Transverse colon (tissue), 4 donors: ENCODE measurements at regions not wholly inside any gene's neighbourhood (a gene's known extent, or its start where the extent isn't known, plus 50 kb on each side); places are given as distances from the start of the nearest gene placed in this dataset.

Experiments used
- DNase-seq: peaks from one replicate; pipeline ENCODE4 v3.0.0-alpha.2; 2019
- H3K27ac ChIP-seq, 4 donors: fragments of 200-600 bp; sonication (generic); 2 replicates each; pipeline ENCODE4 v1.5.1; 2016 to 2018; ENCODE audit warnings: inconsistent platforms in 4 of 4
- H3K27me3 ChIP-seq: fragments of 200-600 bp; sonication (generic); 2 replicates; pipeline ENCODE4 v1.5.1; 2017; ENCODE audit warnings: inconsistent platforms
- H3K36me3 ChIP-seq, 4 donors: fragments of 200-600 bp; sonication (generic); 2 replicates each; pipeline ENCODE4 v1.5.1; 2017 to 2019; ENCODE audit warnings: inconsistent platforms in 4 of 4
- H3K4me1 ChIP-seq, 4 donors: fragments of 200-600 bp; sonication (generic); 2 replicates each; pipeline ENCODE4 v1.5.1; 2017 to 2020; ENCODE audit warnings: inconsistent platforms in 4 of 4
- H3K4me3 ChIP-seq, 4 donors: fragments of 200-600 bp; sonication (generic); 1 replicate in 1 of 4; 2 replicates in 3 of 4; pipeline versions ENCODE4 v1.5.1 to v1.6.1; 2017 to 2019; ENCODE audit warnings: inconsistent platforms in 4 of 4
- H3K9me3 ChIP-seq, 2 donors: fragments of 200-600 bp; sonication (generic); 2 replicates each; pipeline ENCODE4 v1.5.1; 2017 to 2019; ENCODE audit warnings: inconsistent platforms in 2 of 2
- CTCF ChIP-seq, 5 experiments: fragments of 200-600 bp in 3 of 5; fragments of 450-650 bp in 2 of 5; sonication (generic) in 3 of 5; IDR thresholded peaks; 1 replicate in 2 of 5; 2 replicates in 3 of 5; pipeline ENCODE4 v1.5.1; 2016 to 2017; ENCODE audit warnings: antibody characterized with exemption in 5 of 5, inconsistent platforms in 3 of 5, mild to moderate bottlenecking in 2 of 5, moderate library complexity in 1 of 5
- EP300 ChIP-seq: sonication (generic); formaldehyde crosslinking; IDR thresholded peaks from one replicate; pipeline ENCODE4 v1.6.1; 2017; ENCODE audit warnings: antibody characterized with exemption, low read depth
- POLR2A ChIP-seq: fragments of 450-650 bp; IDR thresholded peaks from one replicate; pipeline ENCODE4 v1.6.1; 2016; ENCODE audit warnings: antibody characterized with exemption, mild to moderate bottlenecking, moderate library complexity
- POLR2AphosphoS5 ChIP-seq, 3 donors: sonication (generic); formaldehyde crosslinking; IDR thresholded peaks; one replicate each; pipeline ENCODE4 v1.6.1; 2016; ENCODE audit warnings: antibody characterized with exemption in 3 of 3
- WGBS, 2 donors: methylation state at CpG; one replicate each; pipeline ENCODE4 v1.1.5; 2018; ENCODE audit warnings: low coverage in 1 of 2; 5-methylcytosine and 5-hydroxymethylcytosine counted together
- in situ Hi-C, 4 donors: fragments of 200-750 bp; cut with MboI; loops; one replicate each; pipeline versions ENCODE4 v1.15.0 to v1.15.1; 2017; ENCODE audit warnings: low sequenced_read_pairs in 3 of 4, low pct_ligation_motif_present in 1 of 4, low pct_unique_long_range_greater_than_20kb in 1 of 4
- intact Hi-C: fragments of 100-400 bp; cut with DNase I; formaldehyde crosslinking; loops from one replicate; pipeline ENCODE4 v1.15.1; 2023; ENCODE audit warnings: low total_unique reads

GRCh38 chr13:76091076-76091475 lies 454.9 kb downstream of the LMO7 start:
- in situ Hi-C loops (no loop called here), intact Hi-C loops (no loop called here)
- no peaks in the 10 kb centered on the region for H3K36me3 ChIP-seq
- no peak for TF ChIP-seq POLR2AphosphoS5 (IDR thresholded peaks at IDR 0.05)
- TF ChIP-seq POLR2A: no peak
- TF ChIP-seq EP300: no peak
- no peak for TF ChIP-seq CTCF (IDR thresholded peaks at IDR 0.05)
- H3K4me1 ChIP-seq: no peaks in the 10 kb centered on the region
- H3K27me3 ChIP-seq: no peaks in the 10 kb centered on the region
- H3K4me3 ChIP-seq: no peak overlapping the region
- 55 to 57% methylated on average over 2 to 4 of the region's 4 CpGs for WGBS, 2 donors
- H3K27ac ChIP-seq: no peak overlapping the region
- DNase-seq: no peak
- no peaks in the 10 kb centered on the region for H3K9me3 ChIP-seq

- in situ Hi-C loops (no loop called here), intact Hi-C loops (no loop called here)
- 100% methylated on average over 1 of the region's 1 CpG; no CpG with 5 or more reads in 1 of the 2 donors for WGBS, 2 donors
- H3K36me3 ChIP-seq: no peaks in the 10 kb centered on the region
- H3K27ac ChIP-seq: no peak overlapping the region
- no peaks in the 10 kb centered on the region for H3K4me1 ChIP-seq
- DNase-seq: no peak
- no peak overlapping the region for H3K4me3 ChIP-seq
- H3K27me3 ChIP-seq: no peaks in the 10 kb centered on the region
- TF ChIP-seq POLR2AphosphoS5 (IDR thresholded peaks at IDR 0.05): no peak
- no peak for TF ChIP-seq POLR2A
- TF ChIP-seq EP300: no peak
- no peak for TF ChIP-seq CTCF (IDR thresholded peaks at IDR 0.05)
- H3K9me3 ChIP-seq: no peaks in the 10 kb centered on the region
Observed at GRCh38 chr13:76086729-76087128, 450.6 kb downstream of the LMO7 start.

GRCh38 chr13:76067850-76068249 lies 431.7 kb downstream of the LMO7 start:
- no peaks in the 10 kb centered on the region for H3K36me3 ChIP-seq
- no peak overlapping the region for H3K4me3 ChIP-seq
- no peak overlapping the region for H3K27ac ChIP-seq
- in situ Hi-C loops: no loop called here
- H3K9me3 ChIP-seq: peaks cover 0 to 12% of the 10 kb centered on the region in 2 donors
- intact Hi-C loops: no loop called here
- no peaks in the 10 kb centered on the region for H3K4me1 ChIP-seq
- WGBS, 2 donors: 83 to 91% methylated on average over 2 to 3 of the region's 3 CpGs
- no peaks in the 10 kb centered on the region for H3K27me3 ChIP-seq
- DNase-seq: no peak
- TF ChIP-seq EP300 (no peak), POLR2A (no peak), CTCF (IDR thresholded peaks at IDR 0.05) (no peak), POLR2AphosphoS5 (IDR thresholded peaks at IDR 0.05) (no peak)

GRCh38 chr13:76053181-76053580 lies 417.1 kb downstream of the LMO7 start:
- intact Hi-C loops: no loop called here
- WGBS, 2 donors: 67 to 75% methylated on average over 1 of the region's 1 CpG
- in situ Hi-C loops: no loop called here

More at GRCh38 chr13:76053181-76053580, 417.1 kb downstream of the LMO7 start:
- Histone ChIP-seq H3K27me3 (no peaks in the 10 kb centered on the region), H3K4me3 (no peak overlapping the region), H3K27ac (no peak overlapping the region), H3K36me3 (no peaks in the 10 kb centered on the region), H3K9me3 (no peaks in the 10 kb centered on the region), H3K4me1 (no peaks in the 10 kb centered on the region)
- DNase-seq: no peak
- TF ChIP-seq EP300 (no peak), POLR2A (no peak), POLR2AphosphoS5 (IDR thresholded peaks at IDR 0.05) (no peak), CTCF (IDR thresholded peaks at IDR 0.05) (no peak)
